Esophagus mucosa (tissue), 1 donor: ENCODE measurements at regions not wholly inside any gene's neighbourhood (a gene's known extent, or its start where the extent isn't known, plus 50 kb on each side); places are given as distances from the start of the nearest gene placed in this dataset.

ENCODE experiments used
- ATAC-seq: fragments of 200-7000 bp; cut with Tn5 transposase; one replicate; pipeline ENCODE4 v1.9.1; 2020
- donor health status: DM: yes; HTN: yes; CAD: no.

- ATAC-seq: peak; percentile 36
Measured at GRCh38 chr2:234438305-234438977, 58.4 kb downstream of the ARL4C start.

GRCh38 chr2:234437642-234438304 lies 59.1 kb downstream of the ARL4C start:
- peak; percentile 27 for ATAC-seq

DNA sequence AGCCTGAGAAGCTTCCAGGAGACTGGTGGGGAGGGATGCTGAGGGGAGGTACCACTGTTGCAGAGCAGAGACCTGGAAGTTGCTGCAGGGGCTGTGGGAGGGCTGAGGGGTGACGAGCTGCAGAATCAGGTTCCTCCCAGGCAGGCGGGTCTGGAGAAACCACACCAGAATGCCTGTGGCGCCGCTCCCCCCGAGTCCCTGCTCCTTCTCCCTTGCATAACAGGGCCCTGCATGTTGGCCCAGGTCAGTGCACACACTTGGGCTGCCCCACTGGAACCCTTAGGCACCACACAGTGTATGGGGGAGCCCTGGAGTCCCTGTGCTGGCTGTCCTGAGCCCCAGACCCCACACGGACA lies 60.4 kb downstream of the ARL4C start:
- ATAC-seq: peak; percentile 24

- ATAC-seq: peak; percentile 7
Measured at GRCh38 chr2:234435836-234436481, 60.9 kb downstream of the ARL4C start.

GRCh38 chr2:234433201-234433600 lies 63.7 kb downstream of the ARL4C start:
- no peak for ATAC-seq

DNA sequence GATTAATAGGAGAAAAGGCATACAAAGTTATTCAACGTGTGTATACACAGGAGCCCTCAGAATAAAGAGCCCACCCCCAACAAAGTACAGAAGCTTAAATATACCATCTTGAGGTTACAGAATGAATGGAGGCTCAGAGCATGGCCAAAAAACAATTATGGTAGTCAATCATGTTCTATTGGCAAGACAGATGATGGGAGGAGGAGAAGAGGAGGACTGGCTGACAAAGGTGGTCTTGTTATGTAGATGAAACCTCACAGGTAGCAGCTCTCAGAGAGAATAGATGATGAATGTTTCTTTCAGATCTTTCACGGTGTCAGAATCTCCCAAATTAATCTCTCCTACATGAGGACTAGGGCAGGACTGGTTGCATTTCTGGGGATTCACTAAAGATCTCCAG lies 66.0 kb downstream of the ARL4C start:
- ATAC-seq: no peak

DNA sequence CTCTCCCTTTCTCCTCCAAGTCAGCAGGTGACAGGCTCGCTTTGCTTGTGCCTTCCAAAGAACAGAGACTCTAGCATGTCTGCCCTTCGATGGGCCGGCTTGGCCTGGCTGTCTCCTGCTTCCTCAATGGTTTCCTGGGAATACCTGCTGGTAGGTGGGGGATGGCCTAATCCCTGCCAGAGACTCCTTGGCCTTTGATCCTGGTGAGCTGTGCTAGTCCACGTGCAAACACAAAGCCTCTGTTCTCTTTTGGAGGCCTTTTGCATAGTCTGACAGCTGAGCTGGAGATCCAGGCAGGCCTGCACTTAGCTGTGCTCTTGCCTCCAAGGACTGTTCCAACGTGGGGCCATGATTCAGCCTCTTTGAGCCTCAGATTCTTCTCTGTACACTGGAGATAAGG lies 67.6 kb downstream of the ARL4C start:
- ATAC-seq: no peak

GRCh38 chr2:234427081-234428061 lies 69.5 kb downstream of the ARL4C start:
- no peak for ATAC-seq

DNA sequence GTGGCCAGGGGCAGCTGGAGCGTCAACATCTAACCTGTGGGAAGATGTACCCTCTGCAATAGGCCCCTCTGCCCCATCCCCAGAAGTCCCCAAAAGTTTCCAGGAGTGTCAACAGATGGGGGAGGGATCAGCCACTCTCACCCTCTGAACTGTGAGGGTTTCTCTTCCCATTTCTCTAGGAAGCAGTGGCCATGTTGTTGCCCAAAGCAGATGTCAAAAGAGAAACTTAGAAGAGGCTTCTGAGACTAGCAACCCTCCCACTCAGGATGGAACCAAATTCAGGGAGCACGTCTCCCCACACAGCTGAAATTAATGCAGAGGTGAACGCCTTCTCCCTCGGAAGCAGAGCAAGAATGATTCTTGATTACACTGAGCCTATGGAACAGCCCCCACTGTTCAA lies 70.3 kb downstream of the ARL4C start:
- no peak for ATAC-seq

- peak; percentile 62 for ATAC-seq
Measured at GRCh38 chr2:234425639-234426603, 71.0 kb downstream of the ARL4C start.

DNA sequence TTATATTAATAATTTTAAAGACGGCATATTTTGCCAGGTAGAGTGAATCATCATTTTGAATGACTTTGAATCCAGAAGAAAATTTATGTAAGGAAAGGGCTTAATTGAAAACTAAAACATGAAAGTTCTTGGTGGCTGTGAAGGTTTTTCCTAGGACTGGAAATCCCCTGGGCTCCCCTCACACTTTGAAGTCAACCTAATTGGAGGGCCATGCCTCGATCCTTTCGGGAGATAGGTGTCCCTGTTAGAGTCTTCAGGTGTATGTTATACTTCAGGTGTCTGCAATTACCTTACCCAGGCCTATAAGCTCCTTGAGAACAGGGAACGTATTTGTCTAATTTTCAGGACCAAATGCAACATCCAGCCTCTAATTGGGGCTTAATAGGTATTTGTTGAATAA lies 73.0 kb downstream of the ARL4C start:
- ATAC-seq: no peak

DNA sequence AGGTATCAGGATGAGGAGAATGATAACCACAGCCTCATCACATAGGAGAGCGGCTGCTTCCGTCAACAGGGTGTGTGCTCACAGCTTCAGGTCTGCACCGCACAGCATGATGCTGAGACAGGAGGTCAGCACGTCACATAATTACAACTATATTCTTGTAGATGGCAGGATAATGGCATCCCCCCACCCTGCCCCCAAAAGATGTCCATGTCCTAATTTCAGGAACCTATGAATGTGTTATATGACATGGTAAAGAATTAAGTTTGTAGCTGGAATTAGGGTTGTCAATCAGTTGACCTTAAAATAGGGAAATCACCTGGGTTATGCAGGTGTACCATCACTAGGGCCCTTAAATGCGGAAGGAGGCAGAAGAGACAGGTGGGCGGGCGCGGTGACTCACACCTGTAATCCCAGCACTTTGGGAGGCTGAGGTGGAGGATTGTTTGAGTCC lies 73.9 kb downstream of the ARL4C start:
- peak; percentile 18 for ATAC-seq

DNA sequence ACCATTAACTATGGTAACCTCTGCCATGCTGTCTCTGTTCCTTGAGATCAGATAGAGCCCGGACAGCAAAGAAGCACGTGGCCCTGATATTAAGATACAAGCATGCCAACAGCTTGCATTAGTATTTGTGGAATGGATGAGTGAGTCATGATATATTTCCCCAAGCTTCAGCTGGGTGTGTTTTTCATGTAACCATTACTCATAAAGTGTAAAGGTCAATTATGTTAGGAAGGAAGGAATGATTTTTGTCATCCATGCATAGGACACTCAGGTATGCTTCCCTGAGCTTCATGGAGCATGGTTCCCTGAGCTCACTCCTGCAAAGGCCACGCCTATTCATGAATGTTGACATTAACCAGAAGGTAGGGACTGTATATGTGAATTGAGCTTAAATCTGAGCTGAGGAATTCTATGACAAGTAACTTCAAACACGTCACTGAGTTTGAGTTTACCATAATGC lies 74.6 kb downstream of the ARL4C start:
- peak; percentile 95 for ATAC-seq

- no peak for ATAC-seq
Measured at GRCh38 chr2:234420408-234420807, 76.5 kb downstream of the ARL4C start.

DNA sequence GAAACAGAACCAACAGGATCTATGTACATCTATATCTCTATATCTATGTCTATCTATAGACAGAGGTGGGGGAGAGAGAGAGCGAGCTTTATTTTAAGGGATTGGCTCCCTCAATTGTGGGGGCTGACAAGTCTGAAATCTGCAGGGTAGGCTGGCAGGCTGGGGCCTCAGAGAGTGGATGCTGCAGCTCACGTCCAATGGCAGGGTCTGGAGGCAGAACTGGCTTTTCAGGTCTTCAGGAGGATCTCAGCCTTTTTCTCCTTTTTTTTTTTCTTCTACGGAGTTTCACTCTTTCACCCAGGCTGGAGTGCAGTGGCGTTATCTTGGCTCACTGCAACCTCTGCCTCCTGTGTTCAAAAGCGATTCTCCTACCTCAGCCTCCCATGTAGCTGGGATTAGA lies 77.2 kb downstream of the ARL4C start:
- ATAC-seq: no peak

DNA sequence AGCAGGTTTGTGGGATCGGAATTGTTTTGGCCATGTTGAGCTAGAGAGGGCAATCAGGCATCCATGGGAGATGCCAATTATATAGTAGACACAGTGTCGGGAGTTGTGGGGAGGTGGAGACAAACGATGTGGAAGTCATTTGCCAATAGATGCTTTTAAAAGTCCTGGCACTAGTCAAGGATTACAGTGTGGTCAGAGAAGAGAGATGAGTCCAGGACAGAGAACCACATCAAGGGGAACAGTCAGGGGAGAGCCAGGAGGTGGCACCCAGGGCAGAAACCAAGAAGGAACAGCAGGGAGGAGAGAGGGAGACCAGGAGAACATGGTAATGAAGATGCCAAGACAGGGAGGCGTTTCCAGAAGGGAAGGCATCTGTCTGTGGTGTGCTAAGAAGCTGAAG lies 81.2 kb downstream of the ARL4C start:
- no peak for ATAC-seq

GRCh38 chr2:234414596-234414995 lies 82.3 kb downstream of the ARL4C start:
- ATAC-seq: no peak

DNA sequence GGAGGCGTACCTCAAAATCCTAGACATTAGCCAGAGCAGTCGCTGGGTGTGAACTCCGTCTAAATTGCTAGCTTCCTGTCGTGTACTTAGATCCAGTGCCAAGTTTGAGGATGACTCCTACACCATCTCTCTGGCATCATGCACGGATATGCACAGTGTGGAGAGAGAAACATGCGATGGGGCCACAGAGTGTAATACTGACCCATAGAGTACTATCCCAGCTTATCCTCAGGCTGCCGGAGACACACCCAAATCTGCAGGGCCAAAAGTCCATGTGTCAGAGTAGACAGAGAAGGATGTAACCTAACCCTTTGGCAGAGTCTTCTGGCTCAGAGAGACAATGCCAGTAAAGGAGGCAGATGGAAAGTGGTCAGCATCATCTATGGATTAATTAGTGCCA lies 84.2 kb downstream of the ARL4C start:
- ATAC-seq: peak; percentile 76

GRCh38 chr2:234411793-234412192 lies 85.1 kb downstream of the ARL4C start:
- no peak for ATAC-seq

GRCh38 chr2:234410526-234410925 lies 86.4 kb downstream of the ARL4C start:
- ATAC-seq: no peak

- ATAC-seq: no peak
Measured at GRCh38 chr2:234409590-234409989, 87.3 kb downstream of the ARL4C start.
